T1000 (cell line): ENCODE measurements at regions not wholly inside any gene's neighbourhood (a gene's known extent, or its start where the extent isn't known, plus 50 kb on each side); places are given as distances from the start of the nearest gene placed in this dataset.
"Not testable (repeated sequence)": the region's sequence is repeated elsewhere in the genome, so short reads cannot be mapped to it uniquely, and the experiment has no call there.

Experiments
- DNase-seq: peaks from one replicate; lab custom pipeline; 2025; ENCODE audit warnings: mixed read lengths; lab: John Stamatoyannopoulos, UW

DNA sequence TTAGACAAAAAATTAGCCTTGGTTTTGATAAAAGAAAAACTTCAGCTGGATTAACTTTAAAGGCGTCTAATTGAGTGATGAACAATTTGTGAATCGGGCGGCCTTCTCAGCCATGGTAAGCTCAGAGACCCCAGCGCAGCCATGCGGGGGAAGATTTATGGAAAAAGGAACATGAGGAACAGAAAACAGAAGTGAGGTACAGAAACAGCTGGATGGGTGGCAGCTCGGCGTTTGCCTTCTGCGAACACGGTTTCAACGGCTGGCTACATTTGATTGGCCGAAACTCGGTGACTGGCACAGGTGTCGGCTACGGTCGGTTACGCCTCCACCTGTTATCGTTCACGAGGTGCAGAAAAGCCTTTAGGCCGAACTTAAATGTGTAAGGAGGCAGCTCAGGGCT is 401.4 kb upstream of the FAT1 start:
- DNase-seq = no peak

DNA sequence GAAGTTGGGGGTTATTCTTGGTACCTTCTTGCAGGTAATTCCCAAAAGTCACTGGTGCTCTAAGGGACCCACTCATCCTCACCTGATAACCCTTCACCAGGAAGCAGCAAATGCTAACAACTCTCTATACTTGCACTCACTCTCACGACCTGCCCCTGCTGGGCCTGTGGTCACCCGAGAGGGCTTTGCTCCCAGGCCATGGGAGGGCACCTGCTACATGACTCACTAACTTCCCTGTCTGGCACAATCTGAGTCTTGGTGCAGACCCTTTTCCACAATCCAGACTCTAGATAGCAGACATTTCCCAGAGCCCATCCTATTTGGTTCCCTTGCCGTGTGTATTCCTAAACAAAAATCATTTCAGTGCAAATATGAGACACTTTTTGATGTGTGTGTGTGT is 403.8 kb upstream of the FAT1 start:
- no peak for DNase-seq

DNA sequence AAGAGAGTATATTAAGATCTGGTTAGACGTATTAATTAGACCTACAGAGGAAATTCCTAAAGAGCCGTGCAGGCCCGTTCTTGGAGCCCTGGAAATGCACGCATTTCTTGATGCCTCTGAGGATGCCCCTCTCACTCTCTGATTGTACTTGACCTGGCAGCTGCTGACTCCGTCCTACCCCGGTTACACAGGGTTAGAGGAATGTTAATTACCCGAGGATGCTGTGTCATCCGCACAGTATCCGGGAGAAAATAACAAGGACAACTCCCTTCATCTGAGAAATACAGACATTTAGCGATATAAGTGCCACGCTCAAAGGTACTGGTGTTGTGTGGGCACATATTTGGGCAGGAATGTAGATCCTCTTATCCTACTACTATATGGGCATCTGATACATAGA is 404.6 kb upstream of the FAT1 start:
- peak; percentile 45 for DNase-seq

DNA sequence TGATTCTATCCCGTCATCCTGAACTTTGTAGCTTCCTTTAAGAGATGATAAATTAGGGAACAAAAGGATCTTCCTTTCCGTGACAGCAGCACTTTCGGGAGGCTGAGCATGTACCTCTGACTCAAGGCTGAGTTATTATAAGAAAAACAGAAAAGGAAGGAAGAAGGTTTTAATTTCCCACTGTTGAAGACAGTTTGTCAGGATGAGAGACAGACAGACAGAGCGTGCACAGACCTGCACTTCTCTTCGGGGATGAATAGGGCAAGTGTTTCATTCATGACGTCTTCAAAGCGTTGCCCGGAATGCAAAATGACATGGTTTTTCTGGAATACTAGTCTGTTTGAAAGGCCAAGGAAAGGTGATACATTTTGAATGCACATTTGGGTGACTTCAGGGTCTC is 405.3 kb upstream of the FAT1 start:
- DNase-seq = no peak

DNA sequence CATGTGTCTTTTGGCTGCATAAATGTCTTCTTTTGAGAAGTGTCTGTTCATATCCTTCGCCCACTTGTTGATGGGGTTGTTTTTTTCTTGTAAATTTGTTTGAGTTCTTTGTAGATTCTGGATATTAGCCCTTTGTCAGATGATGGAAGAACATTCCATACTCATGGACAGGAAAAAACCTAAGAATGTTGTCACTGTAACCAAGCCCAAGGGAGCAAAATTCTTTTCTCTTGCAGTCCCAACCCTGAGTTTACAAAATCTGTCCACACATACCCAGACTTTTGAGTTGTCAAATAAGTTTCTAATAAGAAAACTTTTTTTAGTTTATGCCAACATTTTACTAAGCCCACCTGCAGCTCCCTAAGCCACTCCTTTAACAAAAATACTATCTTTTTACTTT is 408.2 kb upstream of the FAT1 start:
- DNase-seq = not testable (repeated sequence)

DNA sequence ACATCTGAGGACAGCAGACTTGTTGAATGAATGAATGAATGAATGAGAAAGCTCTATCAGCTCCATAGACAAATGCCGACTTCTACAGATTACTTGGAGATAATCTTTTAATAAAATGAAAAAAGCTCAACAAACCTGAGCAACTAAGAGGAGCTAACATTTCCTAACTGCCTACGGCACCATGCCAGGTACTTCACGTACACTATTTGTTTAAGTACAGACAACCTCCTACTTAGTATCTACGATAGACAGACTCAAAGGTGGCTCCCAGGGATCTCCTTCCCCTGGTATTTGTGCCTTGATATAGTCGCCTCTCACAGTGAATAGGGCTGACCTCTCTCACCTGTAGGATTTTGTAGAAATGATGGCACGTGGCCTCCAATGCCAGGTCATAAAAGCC is 412.2 kb upstream of the FAT1 start:
- no peak for DNase-seq

DNA sequence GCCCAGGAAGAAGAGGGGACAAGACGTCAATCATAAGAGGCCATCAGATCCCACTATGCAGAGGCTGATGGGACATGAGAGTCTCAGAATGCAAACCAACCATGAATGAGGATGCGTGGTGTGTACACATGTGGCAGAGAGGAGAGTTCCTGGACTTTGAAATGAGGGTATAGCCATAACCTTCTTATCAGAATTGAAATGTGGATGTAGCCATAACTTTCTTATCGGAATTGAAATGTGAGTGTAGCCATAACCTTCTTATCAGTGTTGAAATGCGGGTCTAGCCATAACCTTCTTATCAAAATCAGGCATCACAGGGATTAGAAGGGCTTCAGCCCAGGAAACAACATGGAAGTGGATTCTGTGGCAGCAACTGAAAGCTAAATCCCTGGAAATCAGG is 415.5 kb upstream of the FAT1 start:
- no peak for DNase-seq

DNA sequence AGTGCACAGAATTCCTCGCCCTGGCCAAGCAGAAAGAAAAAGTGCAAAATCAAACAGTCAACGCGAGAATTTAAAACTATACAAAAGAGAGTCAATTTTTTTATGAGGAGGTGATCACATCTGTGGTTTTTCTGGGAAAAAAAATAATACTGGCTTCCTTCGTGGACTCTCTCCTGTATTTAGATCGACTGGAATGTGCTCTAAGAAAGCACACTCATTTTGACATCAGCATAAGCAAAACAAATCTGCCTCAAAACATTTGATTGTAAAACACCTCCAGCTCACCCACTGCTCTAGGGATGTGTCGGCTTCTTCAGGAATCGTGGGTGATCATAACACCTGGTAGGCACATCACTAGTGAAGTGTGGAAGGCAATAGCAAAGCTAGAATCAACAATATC is 417.4 kb upstream of the FAT1 start:
- DNase-seq = no peak

DNA sequence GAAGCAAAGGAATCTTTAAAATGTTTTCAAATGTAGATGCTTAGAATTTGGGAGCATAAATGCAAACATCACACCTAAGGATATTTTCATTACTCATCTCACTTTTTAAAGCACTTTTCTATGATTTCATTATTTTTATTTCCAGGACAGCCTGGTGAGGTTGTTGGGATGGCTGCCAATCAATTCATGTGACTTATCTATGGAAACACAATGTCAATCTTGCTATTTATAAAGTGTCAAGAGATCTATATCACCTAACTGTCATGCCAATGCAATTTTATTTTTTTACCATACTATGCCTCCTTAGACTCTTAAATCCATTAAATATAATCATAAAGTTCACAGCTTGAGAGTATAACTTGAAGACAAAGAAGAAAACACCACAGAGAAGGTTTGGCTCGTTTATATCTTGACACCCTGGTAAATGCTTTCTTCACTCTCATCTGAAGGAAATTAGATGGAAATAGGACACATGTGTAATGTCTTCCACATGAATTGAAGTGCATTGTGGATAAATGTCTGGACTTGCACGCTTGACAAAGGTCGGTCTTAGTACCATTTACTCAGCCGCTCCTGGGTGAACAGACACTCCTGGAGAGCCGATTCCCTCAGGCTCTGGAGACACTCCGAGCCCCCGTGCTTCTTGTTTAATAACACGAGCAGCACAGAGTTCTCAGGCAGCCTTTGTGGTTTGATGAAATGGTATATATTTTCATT is 425.7 kb upstream of the FAT1 start:
- DNase-seq = no peak

DNA sequence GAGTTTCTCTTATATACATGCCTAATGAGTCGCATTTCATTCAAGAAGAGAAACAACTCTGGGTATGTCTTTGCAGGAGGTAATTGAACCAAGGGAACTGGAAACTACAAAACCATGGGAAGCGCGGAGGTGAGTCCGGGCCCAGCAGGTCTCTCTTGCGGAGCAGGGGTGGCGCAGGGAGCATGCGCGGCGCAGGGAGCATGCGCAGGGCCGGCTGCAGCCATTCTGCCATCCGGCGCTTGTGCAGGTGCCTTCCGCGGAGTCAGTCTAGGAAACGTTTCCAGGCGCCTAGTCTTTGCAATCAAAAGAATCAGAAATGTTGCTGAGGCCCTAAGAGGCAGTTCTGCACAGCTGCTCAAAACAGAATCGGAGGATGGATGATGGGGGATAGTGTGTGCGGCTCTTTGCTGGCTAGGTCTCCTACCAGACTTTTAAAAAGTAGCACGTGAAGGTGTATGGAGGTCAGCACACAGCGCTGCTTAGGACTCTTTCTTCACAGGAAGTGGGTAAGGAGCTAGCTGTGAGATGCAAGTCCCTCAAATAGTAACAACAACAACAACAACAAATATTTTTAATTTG is 433.8 kb upstream of the FAT1 start:
- DNase-seq = no peak

DNA sequence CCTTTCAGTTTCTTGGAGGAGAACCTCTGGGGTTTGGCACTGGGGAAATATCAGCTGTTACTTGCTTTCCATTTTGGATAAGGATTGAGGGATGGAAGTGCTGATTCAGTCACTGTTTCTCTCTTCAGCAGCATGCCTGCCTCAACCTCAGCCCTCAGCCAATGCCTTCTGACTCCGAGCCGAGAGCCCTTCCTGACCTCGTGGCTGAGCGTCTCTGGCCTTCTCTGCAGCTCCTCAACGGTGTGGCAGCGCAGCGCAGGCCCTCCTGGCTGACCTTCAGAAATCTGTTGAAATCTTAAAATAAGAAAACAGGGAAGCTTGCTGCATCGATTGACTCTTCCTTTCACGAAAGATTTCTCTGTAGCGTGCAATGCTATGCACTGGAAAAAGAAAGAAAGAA is 434.3 kb upstream of the FAT1 start:
- DNase-seq = no peak

DNA sequence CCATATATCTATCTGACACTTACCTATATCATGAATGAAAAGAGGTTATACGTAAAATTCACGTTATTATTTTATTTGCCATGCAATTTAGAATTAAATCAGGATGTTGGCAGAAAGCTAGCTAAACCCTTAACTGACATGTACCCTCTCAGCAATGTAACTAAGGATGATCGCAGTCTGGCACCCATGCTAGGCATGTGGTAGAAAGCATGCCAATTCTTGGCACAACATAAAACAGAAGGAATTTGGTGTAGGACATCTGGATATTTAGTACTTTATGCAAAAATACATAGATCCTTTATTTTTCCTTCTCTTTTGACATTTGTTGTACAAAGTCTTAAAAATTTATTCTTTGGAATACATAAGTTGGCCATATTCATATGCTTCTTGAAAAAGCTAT is 436.8 kb upstream of the FAT1 start:
- no peak for DNase-seq

DNA sequence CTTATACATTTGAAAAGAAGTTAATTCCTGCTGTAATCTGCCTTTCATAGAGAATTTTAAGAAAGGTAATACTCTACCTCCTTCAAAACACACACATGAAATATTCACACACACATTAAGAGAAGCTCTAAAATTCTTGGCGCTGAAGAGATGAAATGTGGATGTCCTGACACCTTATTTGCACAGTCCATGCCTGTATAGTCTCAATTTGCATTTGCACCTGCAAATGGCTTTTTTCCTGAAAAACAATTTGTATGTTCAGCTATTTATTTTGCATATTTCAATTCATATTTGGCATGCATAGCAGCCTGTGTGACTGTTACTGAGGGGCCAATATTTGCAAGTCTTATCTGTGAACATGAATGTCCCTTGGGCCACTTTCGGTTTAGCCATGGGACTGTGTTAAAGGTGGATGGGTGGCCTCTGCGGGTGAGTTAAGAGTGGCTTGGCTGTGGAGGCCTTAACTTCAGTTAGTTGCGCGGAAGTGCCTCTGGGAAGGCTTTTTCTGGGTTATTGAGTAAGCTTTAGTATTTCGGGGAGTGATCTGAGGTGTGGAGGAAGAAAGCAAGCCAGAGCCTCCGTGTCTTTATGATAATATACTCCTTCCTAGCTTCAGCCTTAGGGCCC is 443.3 kb upstream of the FAT1 start:
- DNase-seq = no peak

DNA sequence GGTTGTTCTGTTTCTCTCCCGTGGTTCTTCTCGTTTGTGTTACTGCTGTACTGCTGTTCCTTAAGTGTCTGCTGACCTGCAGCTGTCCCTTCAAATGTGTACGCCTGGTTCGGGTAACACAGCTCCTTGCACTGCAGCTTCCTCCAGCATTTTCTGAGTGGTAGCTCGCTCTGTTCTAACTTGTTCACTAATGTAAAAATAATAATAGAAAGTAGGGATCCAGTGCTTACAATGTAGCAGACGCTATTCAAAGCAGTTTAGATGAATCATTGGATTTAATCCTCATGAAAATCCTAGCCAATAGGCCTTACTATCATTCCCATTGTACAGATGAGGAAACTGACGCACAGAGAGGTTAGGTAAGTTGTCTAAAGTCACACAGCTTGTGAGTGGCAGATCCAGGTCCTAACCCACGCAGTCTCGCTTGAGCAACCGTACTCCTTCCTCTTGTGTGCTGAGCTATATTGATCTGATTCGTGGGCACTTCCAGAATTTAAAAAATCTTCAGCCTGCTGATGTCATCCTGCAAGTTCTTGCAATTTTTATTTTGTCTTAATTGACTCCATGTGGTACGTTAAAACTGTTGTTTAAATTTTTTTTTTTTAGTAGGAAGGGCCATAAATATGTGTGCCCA is 448.2 kb upstream of the FAT1 start:
- no peak for DNase-seq

DNA sequence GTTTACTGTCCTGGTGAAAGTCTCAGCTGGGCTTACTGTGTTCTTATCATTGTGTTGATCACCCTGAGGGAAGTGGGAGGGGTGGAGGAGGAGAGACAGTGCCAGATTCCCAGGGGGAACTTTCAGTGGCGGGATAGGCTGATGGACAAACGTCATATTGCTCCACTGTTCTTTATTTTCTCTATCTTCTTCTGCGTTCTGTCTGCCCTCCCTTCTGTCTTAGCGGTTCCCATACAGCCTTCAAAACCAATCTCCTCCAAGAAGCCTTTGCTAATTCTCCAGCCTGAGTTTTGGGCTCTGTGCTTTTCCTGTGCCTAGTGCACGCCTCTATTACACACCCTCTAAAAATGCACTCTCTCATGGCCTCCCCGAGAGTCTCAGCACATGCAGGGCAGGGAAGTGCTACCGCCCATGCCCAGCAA is 448.7 kb upstream of the FAT1 start:
- peak; percentile 65 for DNase-seq

DNA sequence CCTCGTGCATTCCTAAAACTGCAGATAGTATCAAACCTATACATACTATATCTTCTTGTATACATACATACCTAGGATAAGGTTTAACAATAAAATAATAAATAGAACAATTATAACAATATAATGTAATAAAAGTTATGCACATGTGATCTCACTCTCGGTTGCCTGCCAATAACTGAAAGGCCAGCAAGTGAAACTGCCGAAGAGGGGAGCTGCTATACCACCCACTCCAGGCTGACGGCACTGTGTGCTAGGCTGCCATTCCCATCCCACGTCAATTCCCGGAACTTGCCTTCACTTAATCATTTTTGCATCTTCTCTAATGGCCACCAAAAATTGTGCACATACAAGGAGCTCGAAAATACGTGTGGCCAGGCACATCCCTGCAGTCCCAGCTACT is 451.1 kb upstream of the FAT1 start:
- DNase-seq = no peak

DNA sequence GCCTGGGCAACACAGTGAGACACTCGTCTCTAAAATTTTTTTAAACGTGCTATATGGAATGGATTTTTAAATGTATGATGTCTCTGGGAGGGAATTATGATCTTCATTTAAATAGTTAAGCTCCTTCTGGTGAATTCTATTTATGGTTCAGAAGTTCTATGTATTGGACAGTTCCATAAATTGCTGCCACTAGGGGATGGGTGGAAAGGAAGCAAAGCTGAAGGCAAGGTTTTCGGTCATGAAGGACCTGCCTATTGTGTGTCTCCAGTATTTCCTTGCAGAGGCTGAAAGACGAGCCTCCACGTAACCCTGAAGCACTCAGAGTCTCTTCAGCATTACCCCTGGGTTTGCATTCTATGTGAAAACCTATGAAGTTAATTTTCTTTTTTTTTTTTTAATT is 451.5 kb upstream of the FAT1 start:
- no peak for DNase-seq

DNA sequence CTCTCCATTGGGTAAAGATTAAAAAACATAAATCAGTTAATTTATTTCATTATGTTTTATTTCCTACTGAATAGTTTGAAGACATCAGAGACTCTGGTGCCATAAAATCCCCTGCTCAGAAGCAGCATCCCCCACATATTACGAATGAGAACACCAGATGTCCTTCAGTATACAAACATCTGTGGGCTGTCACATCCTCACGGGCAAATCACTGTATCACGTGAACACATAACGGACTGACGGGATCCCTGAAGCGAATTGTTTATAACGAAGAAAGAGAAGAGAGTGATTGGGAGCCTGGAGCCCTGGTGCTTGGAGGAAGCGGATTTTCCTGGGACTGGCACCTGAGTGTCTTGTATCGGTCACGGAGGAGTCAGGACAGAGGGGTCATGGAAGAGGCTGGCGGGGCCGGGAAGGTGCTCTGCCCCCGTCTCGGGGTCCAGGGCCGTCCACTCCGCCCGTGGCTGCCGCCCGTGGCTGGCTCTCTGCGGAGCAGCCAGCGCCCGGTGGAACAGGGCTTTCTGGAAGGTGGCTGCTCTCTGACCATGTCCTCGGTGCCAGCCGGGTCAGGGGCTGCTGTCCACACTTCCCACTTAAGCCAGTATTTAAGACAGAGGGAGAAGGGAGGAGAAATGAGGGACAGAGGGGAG is 452.7 kb upstream of the FAT1 start:
- no peak for DNase-seq

DNA sequence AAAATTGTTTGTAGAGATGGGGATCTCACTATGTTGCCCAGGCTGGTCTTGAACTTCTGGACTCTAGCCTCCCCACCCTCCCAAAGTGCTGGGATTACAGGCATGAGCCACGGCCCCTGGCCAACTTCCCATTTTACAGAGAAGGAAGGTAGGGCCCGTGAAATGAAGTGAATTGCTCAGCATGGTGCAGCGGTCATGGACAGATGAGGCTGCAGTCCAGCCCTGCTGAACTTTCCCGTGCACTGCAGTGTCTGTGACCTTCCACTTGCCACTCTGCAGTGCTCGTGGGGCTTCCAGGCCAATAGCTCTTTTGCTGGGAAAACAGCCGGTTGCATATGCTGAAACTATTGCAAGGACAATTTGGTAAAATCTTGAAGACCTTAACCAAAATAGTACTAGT is 454.4 kb upstream of the FAT1 start:
- no peak for DNase-seq

DNA sequence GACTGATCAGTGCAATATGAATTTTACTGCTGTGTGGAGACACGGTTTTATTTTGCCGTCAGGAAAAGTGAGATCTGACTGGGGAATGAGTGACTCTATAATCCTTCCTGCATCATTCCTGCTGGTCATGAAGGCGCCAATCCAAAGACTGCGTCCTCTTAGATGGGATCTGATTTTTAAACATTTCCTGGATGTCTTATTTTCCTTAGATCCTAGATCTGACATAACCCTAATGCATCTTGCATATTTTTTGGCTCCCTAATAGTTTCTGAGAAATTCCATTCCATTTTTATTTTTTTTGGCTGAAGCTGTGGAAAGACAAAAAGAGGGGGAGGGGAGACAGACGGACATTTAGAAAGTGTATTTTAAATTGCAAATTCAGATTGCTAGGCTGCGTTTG is 454.9 kb upstream of the FAT1 start:
- DNase-seq = no peak

DNA sequence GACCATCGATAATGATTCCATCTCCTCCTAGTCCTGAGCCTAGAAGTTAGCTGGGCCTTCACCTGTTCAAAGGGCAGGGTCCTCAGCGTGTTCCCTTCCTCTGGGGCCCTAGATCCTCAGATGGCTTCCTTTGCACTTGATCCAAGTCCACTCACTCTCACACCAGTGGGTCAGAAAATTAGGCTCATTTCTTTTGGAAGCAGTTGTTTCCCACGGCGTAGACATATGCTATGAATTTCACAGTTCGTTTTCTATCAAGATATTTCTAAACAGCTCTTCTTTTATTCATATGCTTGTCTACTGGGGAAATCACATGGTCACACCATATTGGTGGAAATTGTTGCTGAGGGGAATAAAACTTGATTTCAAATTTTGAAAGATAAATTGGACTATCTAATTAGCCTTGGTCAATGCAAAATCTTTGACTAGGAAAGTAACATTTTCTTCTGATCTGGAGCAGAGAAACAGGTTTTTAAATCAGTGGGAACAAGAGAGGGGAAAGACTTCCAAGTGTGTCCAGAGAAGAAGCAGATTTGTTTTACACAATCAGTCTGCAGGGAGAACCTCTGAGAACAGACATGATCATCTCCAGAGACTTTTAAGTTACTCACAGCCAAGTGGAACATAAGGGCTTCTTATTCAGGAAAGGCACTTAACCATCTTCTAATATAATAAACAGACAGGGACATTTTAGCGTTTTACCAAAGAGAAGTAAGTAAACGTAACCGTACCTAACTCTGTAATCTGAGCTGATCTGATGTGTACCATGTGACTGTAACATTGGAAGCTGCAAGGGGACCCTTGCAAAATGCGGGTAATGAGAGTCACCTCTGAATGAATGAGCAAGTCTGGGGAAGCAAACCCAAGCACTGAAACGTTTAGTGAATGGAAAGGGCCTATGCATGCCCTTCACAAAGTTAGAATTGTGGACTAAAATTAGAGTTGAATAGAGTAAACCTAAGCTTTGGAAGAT is 455.7 kb upstream of the FAT1 start:
- DNase-seq = no peak

DNA sequence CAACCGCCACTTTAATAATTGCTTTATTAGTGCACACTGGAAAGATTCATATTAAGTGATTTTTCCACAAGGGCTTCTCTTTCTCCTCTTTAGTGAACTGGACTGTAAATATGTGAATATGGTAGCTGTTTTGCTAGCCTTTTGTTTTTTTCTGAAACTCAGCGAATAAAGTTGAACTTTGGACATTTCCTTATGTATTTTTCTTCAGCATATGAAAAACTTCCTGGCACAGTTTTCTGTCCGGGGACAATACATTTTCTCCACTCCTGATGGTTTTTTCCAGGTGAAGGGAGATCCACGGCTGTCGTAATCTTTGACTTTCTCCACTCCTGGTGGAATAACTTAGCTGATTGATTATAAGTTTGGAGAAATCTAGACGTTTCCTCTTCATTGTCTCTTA is 457.4 kb upstream of the FAT1 start:
- DNase-seq = no peak
